ENCODE measurements at regions not wholly inside any gene's neighbourhood (a gene's known extent, or its start where the extent isn't known, plus 50 kb on each side); places are given as distances from the start of the nearest gene placed in this dataset.

DNA sequence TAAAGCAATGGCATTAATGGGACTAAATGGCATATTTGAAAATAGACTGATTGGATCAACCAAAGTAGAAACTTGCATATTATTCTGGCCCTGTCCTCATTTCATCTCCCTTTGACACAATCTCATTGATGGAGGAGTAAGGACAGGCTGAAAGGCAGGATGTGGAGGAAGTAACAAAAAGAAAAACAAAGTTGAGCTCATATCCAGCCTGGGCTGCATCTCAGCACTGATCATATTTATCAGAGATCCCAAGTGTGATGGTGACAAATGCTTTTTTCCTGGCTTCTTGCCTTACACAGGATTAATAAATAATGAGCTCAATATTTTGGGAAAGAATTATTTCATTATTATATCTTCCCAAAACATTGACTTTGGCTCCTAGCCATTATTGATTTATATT lies 622.7 kb downstream of the CD109 start:
- intact Hi-C loops (cut with DNase I) = no loop called here
- no peak overlapping the region for H3K4me3 ChIP-seq
- no peak overlapping the region for H3K27ac ChIP-seq
- peaks cover 0 to 3% (median 0%) of the 10 kb centered on the region in 3 donors for H3K9me3 ChIP-seq
- no peaks in the 10 kb centered on the region for H3K27me3 ChIP-seq
- no peak for DNase-seq
- TF ChIP-seq, protein P1, sequence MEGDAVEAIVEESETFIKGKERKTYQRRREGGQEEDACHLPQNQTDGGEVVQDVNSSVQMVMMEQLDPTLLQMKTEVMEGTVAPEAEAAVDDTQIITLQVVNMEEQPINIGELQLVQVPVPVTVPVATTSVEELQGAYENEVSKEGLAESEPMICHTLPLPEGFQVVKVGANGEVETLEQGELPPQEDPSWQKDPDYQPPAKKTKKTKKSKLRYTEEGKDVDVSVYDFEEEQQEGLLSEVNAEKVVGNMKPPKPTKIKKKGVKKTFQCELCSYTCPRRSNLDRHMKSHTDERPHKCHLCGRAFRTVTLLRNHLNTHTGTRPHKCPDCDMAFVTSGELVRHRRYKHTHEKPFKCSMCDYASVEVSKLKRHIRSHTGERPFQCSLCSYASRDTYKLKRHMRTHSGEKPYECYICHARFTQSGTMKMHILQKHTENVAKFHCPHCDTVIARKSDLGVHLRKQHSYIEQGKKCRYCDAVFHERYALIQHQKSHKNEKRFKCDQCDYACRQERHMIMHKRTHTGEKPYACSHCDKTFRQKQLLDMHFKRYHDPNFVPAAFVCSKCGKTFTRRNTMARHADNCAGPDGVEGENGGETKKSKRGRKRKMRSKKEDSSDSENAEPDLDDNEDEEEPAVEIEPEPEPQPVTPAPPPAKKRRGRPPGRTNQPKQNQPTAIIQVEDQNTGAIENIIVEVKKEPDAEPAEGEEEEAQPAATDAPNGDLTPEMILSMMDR (IDR thresholded peaks at IDR 0.05) = no peak
- TF ChIP-seq POLR2A (IDR thresholded peaks at IDR 0.05) = no peak
- H3K36me3 ChIP-seq = no peaks in the 10 kb centered on the region
- H3K4me1 ChIP-seq = no peaks in the 10 kb centered on the region

DNA sequence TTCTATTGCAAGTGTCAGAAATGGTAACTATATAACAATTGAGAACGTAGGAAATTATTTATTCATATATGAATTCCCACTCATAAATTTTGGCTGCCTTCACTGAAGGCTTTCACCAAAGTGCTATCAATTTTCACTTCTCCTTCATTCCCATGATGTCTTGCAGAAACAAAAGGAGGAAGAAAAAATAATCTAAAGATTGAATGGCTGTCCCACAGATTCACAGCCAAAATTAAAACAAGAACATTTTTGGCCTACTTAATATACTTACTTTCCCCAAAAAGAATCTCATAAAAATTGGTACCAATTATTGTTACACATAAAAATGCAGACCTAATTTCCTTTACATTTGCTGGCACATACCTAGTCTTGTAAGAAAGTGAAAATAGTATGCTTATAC lies 616.1 kb downstream of the CD109 start:
- Histone ChIP-seq H3K27me3 (no peaks in the 10 kb centered on the region), H3K4me1 (no peaks in the 10 kb centered on the region), H3K9me3 (peaks cover 0 to 3% (median 0%) of the 10 kb centered on the region in 3 donors), H3K36me3 (no peaks in the 10 kb centered on the region), H3K4me3 (no peak overlapping the region), H3K27ac (no peak overlapping the region)
- 67 to 76% methylated on average over 1 of the region's 1 CpG for WGBS, 2 donors
- TF ChIP-seq POLR2A (IDR thresholded peaks at IDR 0.05) = no peak
- TF ChIP-seq, protein P1 (IDR thresholded peaks at IDR 0.05) = no peak
- DNase-seq = no peak
- intact Hi-C loops (cut with DNase I) = no loop called here

DNA sequence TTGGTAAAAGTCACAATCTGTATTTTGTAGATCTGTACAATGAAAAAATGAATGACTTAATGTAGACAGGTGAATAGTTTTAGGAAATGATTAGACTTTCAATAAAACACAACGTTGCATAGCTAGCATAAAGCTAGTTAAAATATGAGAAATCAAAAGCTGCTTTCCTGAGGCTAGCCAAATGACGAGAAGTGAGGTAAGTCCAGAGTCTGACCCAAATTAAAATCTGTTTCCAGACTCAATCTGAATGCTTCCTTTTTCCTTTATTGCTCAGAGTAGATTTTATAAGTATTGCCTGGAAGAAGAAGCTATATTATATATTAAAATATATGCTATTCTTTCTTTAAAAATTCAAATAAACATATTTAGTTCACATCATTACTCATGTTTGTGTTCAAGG lies 615.4 kb downstream of the CD109 start:
- H3K4me1 ChIP-seq = no peaks in the 10 kb centered on the region
- H3K27me3 ChIP-seq = no peaks in the 10 kb centered on the region
- H3K9me3 ChIP-seq = no peaks in the 10 kb centered on the region
- WGBS, 2 donors = 51 to 52% methylated on average over 2 of the region's 2 CpGs
- no peaks in the 10 kb centered on the region for H3K36me3 ChIP-seq
- no peak overlapping the region for H3K4me3 ChIP-seq
- H3K27ac ChIP-seq = no peak overlapping the region
- DNase-seq = no peak
- TF ChIP-seq, protein P1 (IDR thresholded peaks at IDR 0.05) = no peak
- no peak for TF ChIP-seq POLR2A (IDR thresholded peaks at IDR 0.05)
- intact Hi-C loops (cut with DNase I) = no loop called here

DNA sequence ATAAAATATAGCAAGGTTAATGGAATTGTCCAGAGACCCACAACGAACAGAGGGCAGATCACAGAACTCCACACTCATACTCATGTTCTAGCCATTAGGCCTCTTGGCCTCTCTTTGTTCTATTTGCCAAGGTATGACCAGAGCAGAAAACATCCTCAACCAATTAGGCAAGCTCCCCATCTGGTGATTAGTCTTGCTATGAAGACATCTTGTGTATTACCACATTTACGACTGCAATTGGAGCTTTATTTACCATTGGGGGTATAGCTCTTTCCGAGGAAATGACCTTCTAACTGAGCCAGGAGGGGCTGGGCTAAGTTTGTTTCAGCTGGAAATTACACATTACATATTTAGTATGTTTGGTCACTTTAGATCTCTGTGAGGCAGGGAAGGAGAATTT lies 593.9 kb downstream of the CD109 start:
- H3K27me3 ChIP-seq = no peaks in the 10 kb centered on the region
- H3K9me3 ChIP-seq = no peaks in the 10 kb centered on the region
- intact Hi-C loops (cut with DNase I) = no loop called here
- 35 to 40% methylated on average over 3 of the region's 3 CpGs for WGBS, 2 donors
- TF ChIP-seq, protein P1 (IDR thresholded peaks at IDR 0.05) = no peak
- TF ChIP-seq POLR2A (IDR thresholded peaks at IDR 0.05) = no peak
- DNase-seq = no peak
- H3K4me3 ChIP-seq = no peak overlapping the region
- H3K4me1 ChIP-seq = no peaks in the 10 kb centered on the region
- no peak overlapping the region for H3K27ac ChIP-seq
- no peaks in the 10 kb centered on the region for H3K36me3 ChIP-seq

DNA sequence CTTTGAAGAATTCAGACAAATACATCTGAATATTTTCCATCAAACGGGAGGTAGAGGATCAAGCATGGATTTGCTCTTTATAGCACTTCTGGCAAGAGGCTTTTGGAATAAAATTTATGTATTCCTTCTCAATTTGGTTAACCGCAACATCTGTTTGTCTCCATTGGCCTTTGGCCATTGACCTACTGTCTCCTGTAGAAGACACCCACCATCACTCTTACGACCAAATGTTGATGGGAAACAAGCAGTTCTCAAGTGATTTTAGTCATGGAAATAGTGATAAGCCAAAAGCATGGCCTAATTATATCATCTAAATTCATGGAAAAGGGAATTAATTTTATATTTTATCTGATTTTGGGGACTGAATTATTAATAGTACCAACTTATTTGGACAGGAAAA lies 591.9 kb downstream of the CD109 start:
- no peaks in the 10 kb centered on the region for H3K27me3 ChIP-seq
- H3K4me1 ChIP-seq = no peaks in the 10 kb centered on the region
- no peaks in the 10 kb centered on the region for H3K9me3 ChIP-seq
- no peak overlapping the region for H3K27ac ChIP-seq
- intact Hi-C loops (cut with DNase I) = no loop called here
- TF ChIP-seq, protein P1 (IDR thresholded peaks at IDR 0.05) = no peak
- TF ChIP-seq POLR2A (IDR thresholded peaks at IDR 0.05) = no peak
- DNase-seq = no peak
- no peak overlapping the region for H3K4me3 ChIP-seq
- H3K36me3 ChIP-seq = no peaks in the 10 kb centered on the region
- WGBS, 2 donors = 56 to 70% methylated on average over 3 of the region's 3 CpGs
